OCI-LY7 (cell line): ENCODE measurements at regions not wholly inside any gene's neighbourhood (a gene's known extent, or its start where the extent isn't known, plus 50 kb on each side); places are given as distances from the start of the nearest gene placed in this dataset.

Source experiments
- EZH2phosphoT487 ChIP-seq: fragments of 200-600 bp; sonication (generic); IDR thresholded peaks from 2 replicates; pipeline ENCODE4 v1.6.1; 2018; ENCODE audit warnings: low read depth, borderline replicate concordance, mild to moderate bottlenecking, mixed run types, antibody characterized with exemption, low read length, moderate library complexity, mixed read lengths
- TF ChIP-seq, protein P1 (sequence below): fragments of 200-600 bp; sonication (generic); conservative IDR thresholded peaks from 2 replicates; pipeline ENCODE4 v1.5.1; 2014; ENCODE audit warnings: mild to moderate bottlenecking, antibody characterized with exemption, low read length, moderate library complexity, mixed read lengths

GRCh38 chrX:147173594-147173993 is 359.1 kb upstream of the CXorf51A start:
- TF ChIP-seq, protein P1, sequence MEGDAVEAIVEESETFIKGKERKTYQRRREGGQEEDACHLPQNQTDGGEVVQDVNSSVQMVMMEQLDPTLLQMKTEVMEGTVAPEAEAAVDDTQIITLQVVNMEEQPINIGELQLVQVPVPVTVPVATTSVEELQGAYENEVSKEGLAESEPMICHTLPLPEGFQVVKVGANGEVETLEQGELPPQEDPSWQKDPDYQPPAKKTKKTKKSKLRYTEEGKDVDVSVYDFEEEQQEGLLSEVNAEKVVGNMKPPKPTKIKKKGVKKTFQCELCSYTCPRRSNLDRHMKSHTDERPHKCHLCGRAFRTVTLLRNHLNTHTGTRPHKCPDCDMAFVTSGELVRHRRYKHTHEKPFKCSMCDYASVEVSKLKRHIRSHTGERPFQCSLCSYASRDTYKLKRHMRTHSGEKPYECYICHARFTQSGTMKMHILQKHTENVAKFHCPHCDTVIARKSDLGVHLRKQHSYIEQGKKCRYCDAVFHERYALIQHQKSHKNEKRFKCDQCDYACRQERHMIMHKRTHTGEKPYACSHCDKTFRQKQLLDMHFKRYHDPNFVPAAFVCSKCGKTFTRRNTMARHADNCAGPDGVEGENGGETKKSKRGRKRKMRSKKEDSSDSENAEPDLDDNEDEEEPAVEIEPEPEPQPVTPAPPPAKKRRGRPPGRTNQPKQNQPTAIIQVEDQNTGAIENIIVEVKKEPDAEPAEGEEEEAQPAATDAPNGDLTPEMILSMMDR = no peak
- no peak for TF ChIP-seq EZH2phosphoT487
